ENCODE measurements at regions not wholly inside any gene's neighbourhood (a gene's known extent, or its start where the extent isn't known, plus 50 kb on each side); places are given as distances from the start of the nearest gene placed in this dataset.
A peak's percentile ranks its signal among the peaks of the same experiment; 100 is the strongest.
"Not testable (repeated sequence)": the region's sequence is repeated elsewhere in the genome, so short reads cannot be mapped to it uniquely, and the experiment has no call there.

DNA sequence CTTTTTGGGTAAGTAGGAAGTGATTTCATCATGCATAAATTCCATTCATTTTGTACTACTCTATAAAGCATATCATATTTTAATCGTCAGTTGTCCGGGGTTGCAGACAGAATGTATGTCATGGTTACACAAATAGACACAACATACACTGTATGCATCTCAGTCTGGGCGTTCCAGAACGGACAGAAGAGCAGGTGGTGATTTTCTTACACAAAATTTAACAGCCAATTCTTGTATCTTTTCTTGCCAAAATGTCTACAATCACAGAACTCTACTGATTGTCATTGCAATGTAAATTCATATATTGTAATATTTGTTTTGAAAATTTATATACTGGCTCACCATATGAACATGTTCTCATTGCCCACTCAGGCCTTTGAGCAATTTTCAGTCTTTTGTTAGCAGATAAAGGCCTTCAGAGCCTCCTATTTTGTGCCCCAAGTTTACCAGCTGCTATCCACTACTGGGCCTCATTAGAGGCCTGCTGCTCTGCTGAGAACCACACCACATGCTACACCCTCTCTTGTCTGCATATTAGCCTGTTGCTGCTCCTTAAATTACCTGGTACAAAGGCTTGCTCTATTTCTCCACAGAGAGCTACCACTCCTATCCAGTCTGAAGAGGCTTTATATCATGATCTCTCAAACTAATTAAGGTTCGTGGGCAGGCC is 61.5 kb downstream of the PRDM13 start:
- no peak for DNase-seq

DNA sequence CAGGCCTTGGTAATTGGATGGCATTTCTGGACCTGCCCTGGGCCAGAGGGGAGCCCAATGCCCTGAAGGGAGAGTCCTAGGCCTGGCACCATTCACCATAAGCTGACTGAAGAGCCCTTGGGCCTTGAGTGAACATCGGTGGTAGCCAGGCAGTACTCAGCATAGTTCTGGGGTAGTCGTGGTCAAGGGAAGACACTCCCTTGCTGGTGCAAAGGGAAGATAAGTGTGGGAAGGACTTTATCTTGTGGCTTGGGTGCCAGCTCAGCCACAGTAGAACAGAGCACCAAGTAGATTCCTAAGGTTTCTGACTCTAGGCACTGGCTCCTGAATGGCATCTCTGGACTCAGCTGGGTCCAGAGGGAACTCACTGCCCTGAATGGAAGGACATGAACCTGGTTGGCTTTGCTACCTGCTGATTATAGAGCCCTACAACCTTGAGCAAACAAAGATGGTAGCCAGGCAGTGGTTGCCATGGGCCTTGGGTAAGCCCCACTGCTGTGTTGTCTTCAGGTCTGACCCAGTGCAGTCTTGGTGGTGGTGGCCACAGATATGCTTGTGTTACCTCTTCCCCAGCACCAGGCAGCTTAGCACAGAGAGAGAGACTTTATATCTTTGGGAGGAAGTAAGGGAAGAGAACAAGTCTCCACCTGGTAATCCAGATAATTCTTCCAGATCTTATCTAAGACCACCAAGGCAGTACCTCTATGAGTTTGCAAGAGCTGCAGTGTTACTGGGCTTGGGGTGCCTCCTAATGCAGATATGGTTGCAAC is 83.5 kb downstream of the PRDM13 start:
- DNase-seq, result no peak

DNA sequence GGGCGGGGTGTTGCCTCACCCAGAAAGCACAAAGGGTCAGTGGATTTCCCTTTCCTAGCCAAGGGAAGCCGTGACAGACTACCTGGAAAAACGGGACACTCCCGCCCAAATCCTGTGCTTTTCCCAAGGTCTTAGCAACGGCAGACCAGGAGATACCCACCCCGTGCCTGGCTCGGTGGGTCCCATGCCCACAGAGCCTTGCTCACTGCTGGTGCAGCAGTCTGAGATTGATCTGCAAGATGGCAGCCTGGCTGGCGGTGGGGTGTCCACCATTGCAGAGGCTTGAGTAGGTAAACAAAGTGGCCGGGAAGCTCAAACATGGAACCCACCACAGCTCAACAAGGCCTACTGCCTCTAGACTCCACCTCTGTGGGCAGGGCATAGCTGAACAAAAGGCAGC is 95.7 kb downstream of the PRDM13 start:
- not testable (repeated sequence) for DNase-seq

- DNase-seq, result no peak
Observed at GRCh38 chr6:99709062-99709461, 102.4 kb downstream of the PRDM13 start.

GRCh38 chr6:99711302-99711701 is 104.7 kb downstream of the PRDM13 start:
- no peak for DNase-seq

GRCh38 chr6:99711925-99712324 is 105.3 kb downstream of the PRDM13 start:
- DNase-seq, result no peak

GRCh38 chr6:99712519-99712918 is 105.9 kb downstream of the PRDM13 start:
- no peak for DNase-seq

GRCh38 chr6:99722043-99722442 is 115.4 kb downstream of the PRDM13 start:
- not testable (repeated sequence) for DNase-seq

- not testable (repeated sequence) for DNase-seq
Observed at GRCh38 chr6:99730237-99730636, 123.6 kb downstream of the PRDM13 start.

- DNase-seq, result no peak
Observed at GRCh38 chr6:99736302-99736701, 129.7 kb downstream of the PRDM13 start.

DNA sequence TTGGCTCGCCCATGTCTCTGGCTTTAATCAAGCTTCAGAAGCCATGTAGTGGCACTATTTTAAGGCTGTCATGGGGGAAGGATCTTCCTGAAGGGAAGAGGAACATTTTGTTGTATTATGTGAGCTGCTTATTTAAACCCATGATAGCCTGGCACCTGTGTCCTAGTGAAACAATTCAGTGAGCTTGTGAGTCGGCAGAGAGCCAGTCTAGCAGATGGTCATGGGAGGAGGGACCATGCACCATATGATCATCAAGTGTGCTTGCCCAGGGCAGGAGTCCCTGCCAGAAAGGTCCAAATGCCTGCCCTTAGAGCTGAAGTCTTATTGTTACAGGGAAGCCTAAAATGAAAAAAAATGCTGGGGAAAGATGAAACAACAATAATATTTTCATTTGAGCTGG is 132.9 kb downstream of the PRDM13 start:
- no peak for DNase-seq

GRCh38 chr6:99741092-99741491 is 134.5 kb downstream of the PRDM13 start:
- DNase-seq, result no peak

DNA sequence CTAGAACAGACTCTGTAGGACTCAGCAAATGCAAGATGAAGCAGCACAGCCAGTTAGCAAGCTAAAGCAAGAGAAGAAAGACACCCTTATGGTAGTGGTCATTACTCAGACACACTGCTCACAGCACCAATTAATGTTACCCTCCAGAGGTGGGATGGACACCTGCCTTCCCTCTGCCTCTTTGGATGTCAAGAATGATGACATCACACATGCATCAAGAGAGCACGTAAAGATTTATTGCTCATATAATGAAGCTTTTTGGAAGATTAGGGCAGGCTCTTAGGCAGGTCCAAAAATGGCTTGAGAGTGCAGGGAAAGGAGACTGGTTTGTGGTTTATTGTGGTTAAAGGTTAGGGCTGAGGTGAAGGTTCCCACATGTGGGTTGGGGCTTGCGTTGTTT is 137.0 kb downstream of the PRDM13 start:
- DNase-seq, result no peak

GRCh38 chr6:99745651-99746050 is 139.0 kb downstream of the PRDM13 start:
- no peak for DNase-seq

DNA sequence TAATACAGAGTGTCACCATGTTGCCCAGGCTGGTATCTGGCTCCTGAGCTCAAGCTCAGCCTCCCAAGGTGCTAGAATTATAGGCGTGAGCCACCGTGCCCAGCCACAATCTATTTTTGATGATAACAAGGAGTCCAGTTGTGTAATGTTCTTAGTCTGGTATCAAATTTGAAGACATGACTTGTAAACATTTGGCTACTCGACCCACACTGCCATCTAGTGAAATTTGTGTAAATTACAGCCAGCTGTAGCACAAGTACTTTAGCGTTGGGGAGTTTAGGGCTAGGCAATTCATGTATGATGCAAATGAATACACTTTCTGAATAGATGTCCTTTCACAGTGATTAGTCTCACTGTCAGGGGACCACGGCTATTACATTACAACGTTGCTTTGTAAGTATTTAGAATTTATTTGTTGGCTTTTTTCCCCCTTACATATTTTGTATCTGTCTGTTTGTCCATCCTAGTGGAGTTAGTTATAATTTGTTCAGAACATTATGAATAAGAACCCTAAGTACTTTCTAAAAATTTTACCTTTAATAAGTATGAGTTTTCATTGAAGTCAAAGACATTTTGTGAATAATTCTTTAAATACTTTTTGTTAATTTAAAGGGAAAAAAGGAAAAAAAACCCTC is 139.7 kb downstream of the PRDM13 start:
- DNase-seq, result peak; percentile 80

DNA sequence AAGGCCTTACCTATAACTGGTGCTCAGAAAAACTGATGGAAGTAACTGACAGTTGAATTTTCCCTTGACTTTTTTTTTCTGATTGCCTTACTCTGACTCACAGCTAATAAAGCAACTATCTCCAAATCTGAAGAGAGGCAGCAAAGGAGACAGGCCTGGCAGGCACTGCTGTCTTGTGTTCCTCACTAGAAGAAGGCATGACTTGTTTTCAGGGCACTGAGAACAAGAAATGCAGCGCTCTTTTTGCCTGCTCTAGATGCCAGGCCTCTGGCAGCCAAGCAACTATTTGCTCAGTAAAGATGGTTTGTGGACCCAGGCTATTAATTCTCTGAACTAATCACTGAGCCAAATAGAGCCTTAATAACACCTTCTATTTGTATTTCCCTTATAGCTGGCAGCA is 155.1 kb downstream of the PRDM13 start:
- DNase-seq, result no peak

- no peak for DNase-seq
Observed at GRCh38 chr6:99768166-99768565, 161.5 kb downstream of the PRDM13 start.

DNA sequence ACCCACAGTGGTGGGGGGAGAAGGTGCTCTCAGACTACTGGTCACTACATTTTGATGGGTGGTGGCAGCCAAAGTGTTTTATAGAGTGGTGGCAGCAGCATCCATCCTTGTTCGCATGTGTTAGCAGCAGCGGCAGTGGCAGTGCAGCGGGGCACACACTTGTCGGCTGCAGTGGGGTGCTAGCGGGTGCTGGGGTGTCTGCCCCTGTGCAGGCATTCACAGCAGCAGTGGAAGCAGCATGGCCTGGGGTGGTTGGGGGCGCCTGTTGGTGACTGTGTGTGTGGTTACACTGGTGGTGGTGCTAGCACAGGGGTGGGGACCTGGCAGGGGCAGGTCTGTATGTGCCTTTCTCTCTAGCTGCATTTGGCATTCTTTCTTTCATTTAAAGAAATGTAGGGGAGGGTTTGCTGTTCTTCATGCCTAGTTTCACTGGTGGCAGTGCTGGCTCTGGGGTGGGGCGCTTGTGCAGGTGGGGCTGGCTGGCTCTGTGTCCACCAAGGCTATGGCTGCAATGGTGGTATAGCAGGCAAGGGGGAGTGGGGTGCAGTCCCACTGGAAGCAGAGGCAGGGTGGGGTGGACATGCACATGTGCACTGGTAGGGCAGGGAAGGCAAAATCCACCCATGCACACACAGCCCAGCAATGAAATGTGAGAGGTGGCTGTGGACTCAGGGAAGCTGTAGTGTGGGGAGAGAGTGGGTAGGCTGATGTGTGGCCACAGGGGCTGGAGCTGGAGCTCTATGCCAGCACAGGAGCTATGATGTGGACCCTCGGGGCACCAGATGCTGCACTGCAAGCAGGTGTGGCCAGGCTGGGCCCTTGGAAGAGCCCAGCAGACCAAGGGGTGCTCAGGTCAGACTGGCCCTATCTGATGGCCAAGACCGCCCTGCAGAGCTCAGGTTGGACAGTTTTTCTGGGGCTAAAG is 173.3 kb downstream of the PRDM13 start:
- DNase-seq, result no peak

GRCh38 chr6:99780556-99780885 is 173.9 kb downstream of the PRDM13 start:
- no peak for DNase-seq

- no peak for DNase-seq
Observed at GRCh38 chr6:99789767-99790166, 183.1 kb downstream of the PRDM13 start.

GRCh38 chr6:99790679-99791078 is 184.0 kb downstream of the PRDM13 start:
- no peak for DNase-seq

GRCh38 chr6:99801805-99802204 is 192.2 kb downstream of the MCHR2 start:
- no peak for DNase-seq

DNA sequence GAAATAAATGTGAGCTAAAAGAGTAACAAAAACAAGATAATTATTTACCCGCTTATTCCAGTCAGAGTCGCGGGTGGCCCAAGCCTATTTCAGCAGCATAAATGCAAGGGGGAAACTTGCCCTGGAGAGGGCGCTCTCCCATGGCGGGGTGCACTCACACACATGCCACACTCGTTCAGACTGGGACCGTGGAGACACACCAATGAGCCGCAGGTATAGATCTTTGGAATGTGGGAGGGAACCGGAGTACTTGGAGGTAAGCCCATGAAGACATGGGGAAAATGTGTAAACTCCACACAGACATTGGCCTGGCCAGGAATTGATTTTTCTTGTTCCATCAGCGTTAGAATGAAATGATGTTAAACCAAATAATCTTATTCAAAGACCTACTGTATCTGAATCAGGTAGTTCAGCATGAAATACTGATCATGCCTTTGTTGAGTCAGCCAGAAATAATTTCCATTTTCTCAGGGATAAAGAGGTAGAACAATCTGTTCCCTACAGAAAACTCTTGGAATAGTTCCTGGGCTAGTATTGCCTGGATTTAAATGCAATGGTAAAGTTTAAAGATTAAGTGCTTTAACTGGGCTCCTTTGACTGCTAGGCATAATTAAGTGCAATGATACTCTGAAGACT is 191.5 kb downstream of the MCHR2 start:
- DNase-seq, result no peak

Data from inflammatory macrophage treated with lipopolysaccharide for 4 hours (primary cell).